ENCODE measurements at regions not wholly inside any gene's neighbourhood (a gene's known extent, or its start where the extent isn't known, plus 50 kb on each side); places are given as distances from the start of the nearest gene placed in this dataset.

- H3K79me2 ChIP-seq (ENCODE audit: insufficient read depth, low read length) = no peaks in the 10 kb centered on the region
- no peaks in the 10 kb centered on the region for H3K9me3 ChIP-seq (ENCODE audit: insufficient read depth, low read length, severe bottlenecking)
- no peaks in the 10 kb centered on the region for H3K4me1 ChIP-seq (ENCODE audit: insufficient read depth, low read length)
- no peak overlapping the region for H3K9ac ChIP-seq (ENCODE audit: low read depth, low read length)
- no peak for DNase-seq
- TF ChIP-seq CTCF (IDR thresholded peaks at IDR 0.05; ENCODE audit: borderline replicate concordance, extremely low read depth, low read length, poor library complexity, severe bottlenecking) (no peak), EZH2 (IDR thresholded peaks at IDR 0.05; ENCODE audit: borderline replicate concordance, low read depth, low read length, severe bottlenecking) (no peak)
- H4K20me1 ChIP-seq (ENCODE audit: insufficient read depth, low read length) = no peaks in the 10 kb centered on the region
- H3K27me3 ChIP-seq (ENCODE audit: insufficient read depth, low read length, poor library complexity) = no peaks in the 10 kb centered on the region
- H3K27ac ChIP-seq (ENCODE audit: low read length) = no peak overlapping the region
- no peak for ATAC-seq (ENCODE audit: insufficient read depth, low read depth)
- no peak overlapping the region for H3K4me2 ChIP-seq (ENCODE audit: insufficient read depth, low read length)
- H2AFZ ChIP-seq (ENCODE audit: low read depth, low read length) = no peak overlapping the region
- no peak overlapping the region for H3K4me3 ChIP-seq (ENCODE audit: low read depth in 1 of 2, low read length in 2 of 2)
- H3K36me3 ChIP-seq (ENCODE audit: insufficient read depth, low read length) = no peaks in the 10 kb centered on the region
These were observed 59.6 kb upstream of the ZNF516 start for GRCh38 chr18:76554547-76555222.

- Histone ChIP-seq H2AFZ (ENCODE audit: low read depth, low read length) (no peak overlapping the region), H3K36me3 (ENCODE audit: insufficient read depth, low read length) (no peaks in the 10 kb centered on the region), H3K27ac (ENCODE audit: low read length) (no peak overlapping the region), H3K9me3 (ENCODE audit: insufficient read depth, low read length, severe bottlenecking) (no peaks in the 10 kb centered on the region), H4K20me1 (ENCODE audit: insufficient read depth, low read length) (no peaks in the 10 kb centered on the region), H3K27me3 (ENCODE audit: insufficient read depth, low read length, poor library complexity) (no peaks in the 10 kb centered on the region), H3K79me2 (ENCODE audit: insufficient read depth, low read length) (no peaks in the 10 kb centered on the region), H3K9ac (ENCODE audit: low read depth, low read length) (no peak overlapping the region), H3K4me2 (ENCODE audit: insufficient read depth, low read length) (no peak overlapping the region), H3K4me1 (ENCODE audit: insufficient read depth, low read length) (no peaks in the 10 kb centered on the region), H3K4me3 (ENCODE audit: low read depth in 1 of 2, low read length in 2 of 2) (no peak overlapping the region)
- ATAC-seq (ENCODE audit: insufficient read depth, low read depth) (no peak), DNase-seq (no peak)
- no peak for TF ChIP-seq EZH2 (IDR thresholded peaks at IDR 0.05; ENCODE audit: borderline replicate concordance, low read depth, low read length, severe bottlenecking)
- no peak for TF ChIP-seq CTCF (IDR thresholded peaks at IDR 0.05; ENCODE audit: borderline replicate concordance, extremely low read depth, low read length, poor library complexity, severe bottlenecking)
These were observed 58.9 kb upstream of the ZNF516 start for GRCh38 chr18:76553715-76554546.

GRCh38 chr18:76548541-76548940 is 53.5 kb upstream of the ZNF516 start:
- no peaks in the 10 kb centered on the region for H3K4me1 ChIP-seq (ENCODE audit: insufficient read depth, low read length)
- H2AFZ ChIP-seq (ENCODE audit: low read depth, low read length) = no peak overlapping the region
- no peaks in the 10 kb centered on the region for H3K36me3 ChIP-seq (ENCODE audit: insufficient read depth, low read length)
- no peak for DNase-seq
- no peaks in the 10 kb centered on the region for H3K9me3 ChIP-seq (ENCODE audit: insufficient read depth, low read length, severe bottlenecking)
- H3K27me3 ChIP-seq (ENCODE audit: insufficient read depth, low read length, poor library complexity) = peaks cover 3% of the 10 kb centered on the region
- ATAC-seq (ENCODE audit: insufficient read depth, low read depth) = no peak
- H3K4me2 ChIP-seq (ENCODE audit: insufficient read depth, low read length) = no peak overlapping the region
- H3K79me2 ChIP-seq (ENCODE audit: insufficient read depth, low read length) = no peaks in the 10 kb centered on the region
- H3K4me3 ChIP-seq (ENCODE audit: low read depth in 1 of 2, low read length in 2 of 2) = no peak overlapping the region
- no peak overlapping the region for H3K9ac ChIP-seq (ENCODE audit: low read depth, low read length)
- TF ChIP-seq CTCF (IDR thresholded peaks at IDR 0.05; ENCODE audit: borderline replicate concordance, extremely low read depth, low read length, poor library complexity, severe bottlenecking) (no peak), EZH2 (IDR thresholded peaks at IDR 0.05; ENCODE audit: borderline replicate concordance, low read depth, low read length, severe bottlenecking) (no peak)
- H4K20me1 ChIP-seq (ENCODE audit: insufficient read depth, low read length) = no peaks in the 10 kb centered on the region
- no peak overlapping the region for H3K27ac ChIP-seq (ENCODE audit: low read length)

Measured in DND-41 (cell line).